Natural killer cell (primary cell): ENCODE measurements at regions not wholly inside any gene's neighbourhood (a gene's known extent, or its start where the extent isn't known, plus 50 kb on each side); places are given as distances from the start of the nearest gene placed in this dataset.

ENCODE experiments used
- ATAC-seq, 3 donors: fragments of 150-1000 bp in 2 of 3; fragments of 200-7000 bp in 1 of 3; cut with Tn5 transposase; 1 replicate in 1 of 3; 2 replicates in 2 of 3; pipeline ENCODE4 v1.10.0; 2021; ENCODE audit warnings: mild to moderate bottlenecking in 2 of 3, moderate library complexity in 2 of 3
- DNase-seq, 2 donors: peaks; one replicate each; pipeline versions ENCODE4 v3.0.0 to v3.0.0-alpha.2; 2013 to 2021; ENCODE audit warnings: mixed read lengths in 1 of 2
- H3K27ac ChIP-seq: one replicate; pipeline ENCODE4 v1.5.1; 2013; ENCODE audit warnings: mild to moderate bottlenecking, low read length
- H3K27me3 ChIP-seq: one replicate; pipeline ENCODE4 v1.6.1; 2013; ENCODE audit warnings: low read length; ENCODE audit not compliant: control insufficient read depth, insufficient read depth
- H3K36me3 ChIP-seq: one replicate; pipeline ENCODE4 v1.6.1; 2013; ENCODE audit warnings: low read length; ENCODE audit not compliant: control insufficient read depth, insufficient read depth
- H3K4me1 ChIP-seq: one replicate; pipeline ENCODE4 v1.6.1; 2013; ENCODE audit warnings: low read length; ENCODE audit not compliant: control insufficient read depth, insufficient read depth
- H3K4me3 ChIP-seq: one replicate; pipeline ENCODE4 v1.5.1; 2013; ENCODE audit warnings: low read length
- H3K9me3 ChIP-seq: one replicate; pipeline ENCODE4 v1.6.1; 2013; ENCODE audit warnings: low read length; ENCODE audit not compliant: control insufficient read depth, insufficient read depth
- H3K27ac Mint-ChIP-seq, 2 donors: one replicate each; pipeline ENCODE4 v1.8.0; 2022; ENCODE audit warnings: mild to moderate bottlenecking in 2 of 2, mixed read lengths in 2 of 2, moderate library complexity in 1 of 2
- H3K27me3 Mint-ChIP-seq, 2 donors: one replicate each; pipeline ENCODE4 v1.8.0; 2022; ENCODE audit warnings: low read depth in 2 of 2, mixed read lengths in 2 of 2
- H3K36me3 Mint-ChIP-seq: one replicate; pipeline ENCODE4 v1.8.0; 2022; ENCODE audit warnings: mixed read lengths
- H3K4me1 Mint-ChIP-seq, 2 donors: one replicate each; pipeline ENCODE4 v1.8.0; 2022; ENCODE audit warnings: mixed read lengths in 2 of 2
- H3K4me3 Mint-ChIP-seq: one replicate; pipeline ENCODE4 v1.8.0; 2022; ENCODE audit warnings: mild to moderate bottlenecking, moderate library complexity, mixed read lengths
- H3K9me3 Mint-ChIP-seq, 2 donors: one replicate each; pipeline ENCODE4 v1.8.0; 2022; ENCODE audit warnings: mixed read lengths in 2 of 2
- CTCF ChIP-seq: fragments of 200-600 bp; IDR thresholded peaks from one replicate; pipeline ENCODE4 v1.8.0; 2022; ENCODE audit warnings: antibody characterized with exemption
- WGBS: methylation state at CpG from one replicate; pipeline ENCODE4 v1.1.7; 2013; ENCODE audit warnings: missing lambda C conversion rate; ENCODE audit not compliant: insufficient coverage; 5-methylcytosine and 5-hydroxymethylcytosine counted together
- intact Hi-C: fragments of 100-400 bp; cut with micrococcal nuclease; formaldehyde crosslinking; loops from one replicate; pipeline ENCODE4 v1.14.2; 2022

GRCh38 chr3:116618930-116619329, 90.6 kb upstream of the TUSC7 start:
- H3K4me1 ChIP-seq, result no peaks in the 10 kb centered on the region
- ATAC-seq (no peak), DNase-seq (no peak)
- TF ChIP-seq CTCF, result no peak
- 86% methylated on average over 1 of the region's 2 CpGs for WGBS
- H3K27me3 ChIP-seq, result no peaks in the 10 kb centered on the region
- Mint-ChIP-seq H3K9me3 (peaks cover 14 to 24% of the 10 kb centered on the region in 2 donors), H3K27ac (no peak overlapping the region), H3K27me3 (no peaks in the 10 kb centered on the region), H3K36me3 (no peaks in the 10 kb centered on the region), H3K4me3 (no peak overlapping the region), H3K4me1 (no peaks in the 10 kb centered on the region)
- H3K27ac ChIP-seq, result no peak overlapping the region
- H3K4me3 ChIP-seq, result no peak overlapping the region
- intact Hi-C loops, result no loop called here
- H3K9me3 ChIP-seq, result no peaks in the 10 kb centered on the region
- no peaks in the 10 kb centered on the region for H3K36me3 ChIP-seq

- 68% methylated on average over 4 of the region's 4 CpGs for WGBS
- Mint-ChIP-seq H3K4me1 (no peaks in the 10 kb centered on the region), H3K27ac (no peak overlapping the region), H3K27me3 (no peaks in the 10 kb centered on the region), H3K4me3 (no peak overlapping the region), H3K9me3 (peaks cover 24 to 28% of the 10 kb centered on the region in 2 donors), H3K36me3 (peaks cover 19% of the 10 kb centered on the region)
- Histone ChIP-seq H3K4me1 (no peaks in the 10 kb centered on the region), H3K27ac (no peak overlapping the region), H3K27me3 (no peaks in the 10 kb centered on the region), H3K4me3 (no peak overlapping the region), H3K36me3 (no peaks in the 10 kb centered on the region), H3K9me3 (peaks cover 8% of the 10 kb centered on the region)
- DNase-seq (no peak), ATAC-seq (no peak)
- TF ChIP-seq CTCF, result no peak
- intact Hi-C loops, result no loop called here
Observed at GRCh38 chr3:116630494-116630893, 79.1 kb upstream of the TUSC7 start.

DNA sequence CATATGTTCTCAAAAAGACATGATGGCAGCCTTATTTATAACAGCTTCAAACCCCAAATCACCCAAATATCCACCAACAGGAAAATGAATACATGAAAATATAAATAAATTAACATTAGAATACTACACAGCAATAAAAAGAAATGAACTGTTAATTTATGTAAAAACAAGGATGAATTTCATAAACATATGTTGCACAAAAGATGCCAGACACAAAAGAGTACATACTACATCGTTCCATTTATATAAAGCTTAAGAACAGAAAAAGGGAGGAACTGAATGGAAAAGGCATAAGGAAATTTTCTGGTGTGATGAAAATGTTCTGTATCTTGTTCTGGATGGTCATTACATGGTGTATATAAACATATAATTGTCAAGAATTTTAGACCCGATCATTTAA, 69.9 kb upstream of the TUSC7 start:
- Mint-ChIP-seq H3K9me3 (peaks cover 6 to 17% of the 10 kb centered on the region in 2 donors), H3K4me1 (no peaks in the 10 kb centered on the region), H3K27me3 (no peaks in the 10 kb centered on the region), H3K27ac (no peak overlapping the region), H3K36me3 (no peaks in the 10 kb centered on the region), H3K4me3 (no peak overlapping the region)
- Histone ChIP-seq H3K4me1 (no peaks in the 10 kb centered on the region), H3K27ac (no peak overlapping the region), H3K9me3 (no peaks in the 10 kb centered on the region), H3K4me3 (no peak overlapping the region), H3K36me3 (no peaks in the 10 kb centered on the region), H3K27me3 (no peaks in the 10 kb centered on the region)
- no CpG with 5 or more reads among the region's 2 CpGs for WGBS
- no peak for TF ChIP-seq CTCF
- ATAC-seq (no peak), DNase-seq (no peak)
- intact Hi-C loops, result no loop called here

- intact Hi-C loops, result no loop called here
- H3K4me3 Mint-ChIP-seq, result no peak overlapping the region
- H3K36me3 Mint-ChIP-seq, result no peaks in the 10 kb centered on the region
- H3K27me3 ChIP-seq, result no peaks in the 10 kb centered on the region
- H3K9me3 ChIP-seq, result no peaks in the 10 kb centered on the region
- no peaks in the 10 kb centered on the region for H3K27me3 Mint-ChIP-seq
- DNase-seq, result no peak
- H3K4me3 ChIP-seq, result no peak overlapping the region
- no peak overlapping the region for H3K27ac Mint-ChIP-seq
- peaks cover 6 to 17% of the 10 kb centered on the region in 2 donors for H3K9me3 Mint-ChIP-seq
- 79% methylated on average over 3 of the region's 3 CpGs for WGBS
- H3K4me1 Mint-ChIP-seq, result no peaks in the 10 kb centered on the region
- ATAC-seq, result no peak
- no peak overlapping the region for H3K27ac ChIP-seq
- no peak for TF ChIP-seq CTCF
- H3K4me1 ChIP-seq, result no peaks in the 10 kb centered on the region
- no peaks in the 10 kb centered on the region for H3K36me3 ChIP-seq
Observed at GRCh38 chr3:116640109-116640508, 69.5 kb upstream of the TUSC7 start.
